Neural progenitor cell (in vitro differentiated cells): ENCODE measurements at regions not wholly inside any gene's neighbourhood (a gene's known extent, or its start where the extent isn't known, plus 50 kb on each side); places are given as distances from the start of the nearest gene placed in this dataset.

Experiments
- CTCF ChIP-seq: fragments of 200-600 bp; sonication (generic); IDR thresholded peaks from 2 replicates; pipeline ENCODE4 v1.5.1; 2017; ENCODE audit warnings: antibody characterized with exemption, mild to moderate bottlenecking
- EZH2phosphoT487 ChIP-seq: fragments of 200-600 bp; sonication (generic); IDR thresholded peaks from 2 replicates; pipeline ENCODE4 v1.6.1; 2017; ENCODE audit warnings: antibody characterized with exemption

GRCh38 chr3:79973917-79974595, 206.3 kb upstream of the ROBO1 start:
- TF ChIP-seq CTCF (no peak), EZH2phosphoT487 (no peak)
